ENCODE measurements at regions not wholly inside any gene's neighbourhood (a gene's known extent, or its start where the extent isn't known, plus 50 kb on each side); places are given as distances from the start of the nearest gene placed in this dataset.

DNA sequence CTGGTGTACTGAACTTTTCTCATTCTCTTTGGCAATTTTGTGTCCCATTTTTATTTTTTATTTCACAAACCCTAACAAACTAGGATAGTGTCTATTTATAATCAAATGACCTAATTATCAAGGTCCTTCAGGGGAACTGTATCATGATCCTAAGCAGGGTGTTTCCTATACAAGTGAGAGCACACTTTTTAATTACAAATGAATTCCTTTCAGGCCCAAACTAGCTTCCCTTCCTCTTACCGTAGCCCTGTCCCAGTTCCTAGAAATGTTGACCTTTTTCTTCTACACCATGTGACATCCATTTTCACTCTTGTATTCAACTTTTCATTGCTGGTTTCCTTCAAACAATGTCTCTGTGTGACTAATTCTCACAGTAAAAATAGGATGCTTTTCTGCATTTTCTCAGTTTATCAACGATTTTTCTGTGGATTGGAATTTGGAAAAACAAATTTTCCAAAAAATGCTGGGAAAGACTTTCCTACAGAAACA lies 411.4 kb downstream of the CCDC91 start:
- DNase-seq (ENCODE audit: low spot score) = no peak

DNA sequence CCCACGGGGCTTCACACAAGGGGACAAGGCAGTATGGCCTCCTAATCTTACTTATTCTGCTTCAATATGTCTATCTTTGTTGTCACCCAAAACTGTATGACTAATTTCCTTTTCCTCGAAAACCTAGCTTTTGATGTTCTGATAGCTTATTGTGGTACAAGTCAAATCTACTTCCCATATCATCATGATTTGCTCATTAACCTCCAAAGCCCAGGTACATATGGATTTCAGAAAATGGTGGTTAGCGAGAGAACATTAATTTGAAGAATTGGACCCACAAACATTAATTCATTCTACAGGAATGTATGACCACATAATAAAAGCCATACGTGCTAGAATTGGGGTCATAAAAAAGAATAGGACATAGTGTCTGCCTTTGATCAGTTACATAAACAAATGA lies 412.5 kb downstream of the CCDC91 start:
- DNase-seq (ENCODE audit: low spot score) = no peak

DNA sequence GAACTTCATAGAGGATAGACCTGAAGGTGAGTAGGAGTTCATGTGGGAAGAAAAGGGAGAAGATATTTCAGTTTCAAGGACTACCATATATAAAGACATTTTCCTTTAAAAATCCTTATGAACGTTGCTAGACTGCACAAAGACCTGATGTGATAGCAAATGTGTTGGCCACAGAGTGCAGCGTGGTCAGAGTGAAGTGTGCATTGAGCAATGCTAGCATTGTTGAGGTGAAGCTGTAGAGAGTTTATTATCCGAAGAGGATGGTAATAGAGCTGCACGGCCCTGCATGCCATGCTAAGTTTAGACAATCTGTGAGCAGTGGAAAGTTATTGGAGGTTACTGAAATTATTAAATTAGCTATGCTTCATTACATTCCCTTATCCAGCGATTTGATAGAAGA lies 413.0 kb downstream of the CCDC91 start:
- DNase-seq (ENCODE audit: low spot score) = no peak

DNA sequence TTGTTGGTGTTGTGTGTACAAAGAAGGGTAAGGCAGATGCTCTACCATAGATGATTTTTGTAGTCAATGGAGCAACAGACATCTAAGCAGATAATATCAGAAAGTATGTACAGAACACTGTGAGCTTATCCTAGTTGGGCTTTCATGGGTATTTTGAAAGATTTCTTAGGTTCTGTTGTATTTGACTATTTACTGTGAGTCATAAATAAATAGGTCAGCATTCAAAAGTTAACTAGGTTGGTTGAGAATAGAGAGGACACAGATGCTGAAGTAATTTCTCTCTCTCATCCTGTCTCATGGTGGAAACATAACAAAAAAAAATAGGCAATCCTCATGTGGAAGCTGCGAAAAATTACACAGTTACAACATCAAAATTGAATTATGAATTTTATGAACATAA lies 413.5 kb downstream of the CCDC91 start:
- DNase-seq (ENCODE audit: low spot score) = no peak

DNA sequence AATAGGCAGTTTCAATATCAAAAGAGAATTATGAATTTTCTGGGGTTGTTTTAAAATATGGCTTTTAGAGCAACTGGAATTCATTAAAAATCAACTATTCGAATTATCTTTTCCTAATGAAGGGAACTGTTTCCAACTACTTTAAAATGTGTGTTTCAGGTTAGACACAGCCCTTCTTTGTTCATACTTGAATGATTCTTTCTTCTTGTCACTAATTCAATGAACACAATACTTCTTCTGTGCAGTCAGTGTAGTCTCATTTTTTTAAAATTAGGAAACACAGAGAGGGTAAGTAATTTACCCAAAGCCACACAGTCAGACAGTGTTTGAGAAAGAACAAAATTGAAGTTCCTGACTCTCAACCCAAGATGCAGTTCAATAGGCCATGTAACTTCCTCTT lies 414.0 kb downstream of the CCDC91 start:
- no peak for DNase-seq (ENCODE audit: low spot score)

DNA sequence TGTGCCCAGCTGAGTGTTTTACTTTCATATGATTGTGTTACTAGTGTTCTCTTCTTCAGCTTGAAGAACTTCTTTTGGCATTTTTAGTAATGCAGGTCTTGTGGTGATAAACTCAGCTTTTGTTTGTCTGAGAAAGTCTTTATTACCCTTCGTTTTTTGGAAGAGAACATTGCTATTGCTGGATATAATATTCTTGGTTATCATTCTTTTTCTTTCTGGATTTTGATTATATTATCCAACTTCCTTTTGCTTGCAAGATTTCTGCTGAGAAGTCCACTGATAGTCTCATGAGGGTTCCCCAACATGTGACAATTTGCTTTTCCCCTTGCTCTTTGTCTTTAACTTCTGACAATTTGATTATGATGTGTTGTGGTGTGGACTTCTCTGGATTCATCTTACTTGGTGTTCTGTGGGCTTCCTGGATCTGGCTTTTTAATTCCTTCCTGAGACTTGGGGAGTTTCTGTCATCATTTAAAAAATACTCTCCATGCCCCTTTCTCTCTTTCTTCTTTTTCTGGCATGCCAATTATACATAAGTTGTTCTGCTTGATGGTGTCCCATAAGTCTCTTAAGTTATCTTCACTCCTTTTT lies 416.8 kb downstream of the CCDC91 start:
- no peak for DNase-seq (ENCODE audit: low spot score)

DNA sequence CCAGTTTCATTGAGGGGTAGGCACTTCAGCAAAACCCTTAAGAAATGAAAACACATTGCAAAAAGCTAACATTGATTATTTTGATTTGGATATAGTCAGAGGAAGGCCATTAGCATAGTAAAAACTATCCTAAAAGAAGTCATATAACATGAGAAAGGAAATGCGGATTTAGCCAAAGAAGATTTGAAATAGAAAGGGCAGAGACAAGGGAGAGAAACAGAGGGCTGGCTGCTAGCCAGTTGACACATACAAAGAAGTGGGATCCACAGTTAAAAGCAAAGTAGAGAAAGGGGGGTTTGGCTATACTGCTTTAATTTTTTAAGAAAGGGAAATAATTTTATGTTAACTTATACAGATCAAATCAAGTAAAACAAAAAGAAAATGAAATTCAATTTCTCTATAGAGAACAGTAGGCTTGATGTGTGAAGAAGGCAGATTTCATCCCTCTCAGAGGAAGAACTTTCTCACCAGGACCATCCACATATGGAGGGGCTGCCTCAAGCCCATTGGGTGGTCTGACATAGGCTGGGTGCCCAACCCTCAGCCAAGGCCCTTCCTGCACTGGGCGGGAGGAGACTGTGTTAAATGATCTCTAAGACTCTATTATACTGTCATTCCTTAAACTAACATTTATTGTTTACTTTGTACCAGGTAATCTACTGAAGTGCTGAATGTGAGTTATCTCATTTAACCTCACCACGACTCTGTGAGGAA lies 420.3 kb downstream of the CCDC91 start:
- DNase-seq (ENCODE audit: low spot score) = no peak

DNA sequence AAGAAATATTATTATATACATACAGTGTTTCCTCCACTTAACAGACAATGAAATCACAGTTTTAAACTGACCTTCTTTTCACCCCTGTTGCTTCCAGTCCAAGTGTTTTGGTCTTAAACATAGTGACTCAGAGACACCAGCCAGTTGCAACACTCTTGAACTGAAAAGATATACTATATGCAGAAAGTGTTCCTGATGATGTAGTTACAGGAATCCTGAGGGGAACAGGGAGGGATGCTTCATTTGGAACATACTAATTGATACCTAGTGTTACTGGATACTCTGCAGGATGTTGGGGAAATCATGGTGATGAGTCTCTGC lies 420.8 kb downstream of the CCDC91 start:
- no peak for DNase-seq (ENCODE audit: low spot score)

DNA sequence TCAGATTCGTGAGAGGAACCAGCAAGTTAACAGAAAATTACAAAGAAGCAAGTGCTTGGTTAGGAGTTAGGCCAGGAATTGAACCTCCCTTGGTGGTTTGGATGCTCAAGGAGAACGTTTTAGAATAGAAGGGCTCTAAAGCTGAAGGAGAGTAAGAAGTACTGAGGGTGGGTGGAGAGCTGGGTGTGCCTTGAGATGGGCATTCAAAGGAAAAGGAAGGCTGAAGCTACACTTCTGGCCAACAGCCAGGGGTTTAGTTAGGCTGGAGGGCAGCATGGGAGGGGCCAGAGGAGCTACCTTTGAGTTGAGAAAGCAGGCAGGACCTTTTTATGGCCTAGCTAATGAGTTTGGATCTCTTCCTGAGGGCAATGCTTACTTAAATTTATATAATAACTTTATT lies 421.2 kb downstream of the CCDC91 start:
- no peak for DNase-seq (ENCODE audit: low spot score)

DNA sequence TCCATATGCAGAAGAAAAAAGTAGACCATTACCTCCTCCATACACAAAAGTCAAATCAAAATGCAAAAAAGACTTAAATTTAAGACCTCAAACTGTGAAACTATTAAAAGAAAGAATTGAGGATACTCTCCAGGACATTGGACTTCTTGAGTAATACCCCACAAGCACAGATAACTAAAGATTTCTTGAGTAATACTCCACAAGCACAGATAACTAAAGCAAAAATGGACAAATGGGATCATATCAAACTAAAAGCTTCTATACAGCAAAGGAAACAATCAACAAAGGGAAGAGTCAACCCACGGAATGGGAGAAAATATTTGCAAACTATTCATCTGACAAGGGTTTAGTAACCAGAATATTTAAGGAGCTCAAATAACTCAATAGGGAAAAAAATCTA lies 427.9 kb downstream of the CCDC91 start:
- no peak for DNase-seq (ENCODE audit: low spot score)

DNA sequence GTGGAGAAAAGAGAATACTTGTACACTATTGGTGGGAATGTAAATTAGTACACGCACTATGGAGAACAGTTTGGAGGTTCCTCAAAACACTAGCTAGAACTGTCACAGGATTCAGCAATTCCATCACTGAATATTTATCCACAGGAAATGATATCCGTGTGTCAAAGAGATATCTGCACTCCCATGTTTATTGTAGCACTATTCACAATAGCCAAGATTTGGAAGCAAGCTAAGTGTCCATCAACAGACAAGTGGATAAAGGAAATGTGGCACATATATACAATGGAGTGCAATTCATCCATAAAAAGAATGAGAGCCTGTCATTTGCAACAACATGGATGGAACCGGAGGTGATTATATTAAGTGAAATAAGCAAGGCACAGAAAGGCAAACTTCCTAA lies 428.5 kb downstream of the CCDC91 start:
- no peak for DNase-seq (ENCODE audit: low spot score)

DNA sequence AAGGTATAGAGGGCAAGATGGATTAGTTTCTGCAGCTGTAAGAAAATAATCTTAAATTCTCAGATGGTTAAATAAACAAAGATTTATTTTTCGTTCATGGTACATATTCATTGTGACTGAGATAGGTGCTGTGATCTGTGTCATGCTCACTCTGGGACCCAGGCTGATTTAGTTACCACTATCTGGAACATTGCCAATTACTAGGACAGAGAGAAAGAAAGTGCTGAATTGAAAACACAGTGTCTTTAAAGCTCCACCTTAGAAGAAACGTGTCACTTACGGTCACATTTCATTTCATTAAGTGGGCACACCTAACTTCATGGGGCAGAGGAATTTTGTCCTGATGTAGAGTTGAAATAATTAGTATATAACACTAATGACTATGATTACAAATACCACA lies 430.0 kb downstream of the CCDC91 start:
- no peak for DNase-seq (ENCODE audit: low spot score)

DNA sequence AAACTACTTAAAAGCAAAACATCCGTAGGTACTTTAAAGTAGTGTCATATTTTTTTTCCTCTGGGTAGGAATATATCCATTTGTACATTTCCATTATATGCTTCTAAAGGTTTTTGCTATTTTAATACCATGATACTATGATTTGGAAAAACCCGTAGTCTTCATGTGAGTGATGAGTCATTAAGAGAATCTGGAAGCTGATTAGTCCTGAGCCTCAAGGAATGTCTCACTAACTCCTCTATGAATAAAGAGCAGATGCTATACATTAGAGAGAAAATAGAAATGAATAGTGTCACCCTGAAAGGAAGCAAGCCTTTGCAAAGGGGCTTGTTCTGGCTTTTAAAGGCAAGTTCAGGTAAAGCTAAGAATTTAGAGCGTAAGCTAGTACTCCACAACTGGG lies 432.1 kb downstream of the CCDC91 start:
- DNase-seq (ENCODE audit: low spot score) = no peak

DNA sequence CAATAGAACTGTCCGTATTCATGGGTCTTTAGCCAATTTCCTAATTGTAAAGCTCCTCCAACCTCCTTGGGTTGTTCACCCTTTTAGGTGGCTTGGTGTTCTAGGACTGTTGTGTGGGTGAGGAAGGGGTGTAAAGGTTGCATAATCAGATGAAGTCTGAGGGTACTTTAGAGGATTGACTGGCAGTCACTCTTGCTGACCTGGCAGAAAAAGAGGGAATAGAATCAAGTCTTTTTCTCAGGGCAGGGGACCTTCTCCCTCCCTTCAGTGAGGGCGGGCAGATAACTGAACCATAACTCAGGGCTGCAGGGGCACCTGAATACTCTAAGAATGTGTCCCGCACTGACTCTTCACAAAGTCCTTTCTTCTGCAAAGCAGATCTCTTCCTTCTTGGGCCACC lies 436.2 kb downstream of the CCDC91 start:
- DNase-seq (ENCODE audit: low spot score) = no peak

DNA sequence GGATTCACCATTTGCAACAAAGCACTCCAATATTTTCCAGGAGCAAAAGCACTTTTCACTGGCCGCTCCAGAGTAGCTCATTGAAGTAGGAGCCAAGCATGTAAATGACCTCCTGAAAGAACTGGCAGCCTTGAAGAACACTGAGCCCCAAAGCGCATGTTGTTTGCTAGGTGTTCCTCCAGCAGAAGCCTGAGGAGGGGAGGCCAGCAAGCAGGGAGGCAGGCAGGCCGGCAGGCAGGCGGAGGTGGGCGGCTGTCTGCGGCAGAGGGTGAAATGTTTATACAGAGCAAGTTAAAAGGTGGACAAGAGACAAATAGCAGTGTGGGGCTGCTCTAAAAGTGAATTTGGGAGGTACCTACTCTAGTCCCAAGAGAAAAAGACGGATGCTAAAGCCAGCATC lies 439.4 kb downstream of the CCDC91 start:
- no peak for DNase-seq (ENCODE audit: low spot score)

DNA sequence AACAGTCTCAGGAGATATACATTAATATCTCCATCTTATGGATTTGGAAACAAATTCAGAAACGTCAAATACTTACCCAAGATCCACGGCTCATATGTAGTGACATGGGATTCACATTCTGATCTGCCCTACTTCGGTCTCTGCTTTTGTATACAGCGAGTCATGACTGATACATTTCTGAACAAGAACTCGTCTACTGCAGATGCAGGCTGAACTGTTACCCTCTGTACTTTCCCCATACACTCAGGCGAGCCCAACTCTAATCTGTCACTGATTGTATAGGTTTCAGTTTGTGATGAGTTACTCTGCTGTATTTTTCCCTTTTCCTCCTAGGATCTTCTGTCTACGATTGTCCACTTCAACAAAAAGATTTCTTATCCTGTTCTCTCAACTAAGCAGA lies 441.6 kb downstream of the CCDC91 start:
- DNase-seq (ENCODE audit: low spot score) = no peak

DNA sequence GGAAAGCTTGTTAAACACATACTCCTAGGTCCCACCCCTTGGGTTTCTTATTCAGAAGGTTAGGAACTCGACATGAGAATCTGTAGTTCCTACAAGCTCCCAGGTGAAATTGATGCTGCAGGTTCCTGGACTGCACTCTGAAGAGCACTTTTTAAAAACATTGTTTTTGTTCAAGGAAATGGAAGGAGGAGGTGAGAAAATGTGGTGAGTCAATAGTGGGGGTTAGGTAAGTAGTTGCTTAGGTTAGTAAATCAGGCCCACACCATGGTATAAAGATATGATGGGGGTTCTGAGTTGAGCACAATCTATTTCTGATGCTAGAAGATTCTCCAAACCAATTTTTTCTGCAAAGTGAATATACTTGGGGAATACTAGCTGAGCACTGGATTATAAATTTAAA lies 450.3 kb downstream of the CCDC91 start:
- DNase-seq (ENCODE audit: low spot score) = no peak

DNA sequence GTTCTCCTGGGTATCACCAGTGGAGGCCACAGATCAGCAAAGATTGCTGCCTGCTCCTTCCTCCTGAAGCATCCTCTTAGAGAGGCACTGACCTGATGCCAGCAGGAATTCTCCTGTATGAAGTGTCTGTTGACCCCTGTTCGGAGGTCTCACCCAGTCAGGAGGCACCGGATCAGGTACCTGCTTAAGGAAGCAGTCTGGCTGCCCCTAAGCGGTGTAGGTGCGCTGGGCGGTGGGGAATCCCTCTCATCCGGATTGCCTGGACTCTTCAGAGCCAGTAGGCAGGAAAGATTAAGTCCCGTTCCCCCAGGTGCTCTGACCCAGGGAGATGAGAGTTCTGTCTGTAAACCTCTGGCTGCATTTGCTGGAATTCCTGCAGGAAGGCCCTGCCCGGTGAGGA lies 455.2 kb downstream of the CCDC91 start:
- no peak for DNase-seq (ENCODE audit: low spot score)

DNA sequence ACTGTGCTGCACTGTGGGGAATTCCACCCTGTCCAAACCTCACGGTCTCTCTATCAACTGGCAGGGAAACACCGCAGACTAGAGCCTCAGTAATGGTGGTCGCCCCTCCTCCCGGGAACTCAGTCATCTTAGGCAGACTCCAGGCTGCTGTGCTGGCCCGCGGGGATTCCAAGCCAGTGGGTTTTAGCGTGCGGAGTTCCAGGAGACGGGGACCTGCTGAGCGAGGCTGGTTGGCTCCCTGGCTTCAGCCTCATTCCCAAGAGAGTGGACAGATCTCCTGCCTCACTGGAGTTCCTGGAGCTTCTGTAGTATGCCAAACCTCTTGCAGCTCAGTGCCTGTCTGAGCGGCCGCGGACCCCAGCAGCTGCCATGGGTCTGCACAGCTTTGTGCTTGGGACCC lies 455.6 kb downstream of the CCDC91 start:
- no peak for DNase-seq (ENCODE audit: low spot score)

DNA sequence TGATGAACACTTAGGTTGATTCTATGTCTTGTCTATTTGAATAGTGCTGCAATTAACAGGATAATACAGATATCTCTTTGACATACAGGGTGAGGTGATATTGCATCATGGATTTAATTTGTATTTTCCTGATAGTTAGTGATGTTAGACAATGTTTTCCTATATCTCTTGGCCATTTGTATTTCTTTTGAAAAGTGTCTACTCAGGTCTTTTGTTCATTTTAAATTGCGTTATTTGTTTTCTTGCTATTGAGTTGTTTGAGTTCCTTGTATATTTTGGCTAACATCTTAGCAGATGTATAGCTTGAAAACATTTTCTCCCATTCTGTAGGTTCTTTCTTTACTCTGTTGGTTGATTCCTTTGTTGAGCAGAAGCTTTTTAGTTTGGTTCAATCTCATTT lies 460.6 kb downstream of the CCDC91 start:
- DNase-seq (ENCODE audit: low spot score) = no peak

DNA sequence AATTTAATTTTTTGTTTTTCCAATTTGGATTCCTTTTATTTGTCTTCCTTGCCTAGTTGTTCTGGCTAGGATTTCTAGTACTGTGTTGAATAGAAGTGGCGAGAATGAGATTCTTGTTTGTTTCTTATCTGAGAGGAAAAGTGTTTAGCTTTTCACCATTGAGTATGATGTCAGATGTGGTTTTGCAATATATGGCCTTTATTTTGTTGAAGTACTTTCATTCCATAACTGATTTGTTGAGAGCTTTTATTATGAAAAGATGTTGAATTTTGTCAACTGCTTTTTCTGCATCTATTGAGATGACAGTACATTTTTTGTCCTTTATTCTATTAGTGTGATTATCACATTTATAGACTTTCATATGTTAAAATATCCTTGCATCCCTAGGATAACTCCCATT lies 462.0 kb downstream of the CCDC91 start:
- DNase-seq (ENCODE audit: low spot score) = no peak

DNA sequence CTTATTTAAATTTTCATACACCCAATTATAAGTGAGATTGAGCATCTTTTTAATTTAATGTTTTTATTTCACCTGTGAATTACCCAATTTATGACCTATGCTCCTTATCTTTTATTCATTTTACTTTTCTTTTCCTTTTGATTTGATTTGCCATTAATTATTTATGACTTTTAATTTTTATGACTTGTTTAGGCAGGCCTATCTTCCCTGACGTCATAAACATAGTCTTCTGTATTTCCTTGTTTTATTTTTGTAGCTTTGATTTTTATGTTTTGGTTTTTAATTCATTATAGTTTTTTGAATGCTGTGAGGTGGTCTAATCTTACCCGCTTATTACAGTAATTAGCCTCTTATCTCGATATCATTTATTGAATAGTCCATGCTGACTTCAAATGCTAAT lies 467.1 kb upstream of the FAR2 start:
- DNase-seq (ENCODE audit: low spot score) = no peak

DNA sequence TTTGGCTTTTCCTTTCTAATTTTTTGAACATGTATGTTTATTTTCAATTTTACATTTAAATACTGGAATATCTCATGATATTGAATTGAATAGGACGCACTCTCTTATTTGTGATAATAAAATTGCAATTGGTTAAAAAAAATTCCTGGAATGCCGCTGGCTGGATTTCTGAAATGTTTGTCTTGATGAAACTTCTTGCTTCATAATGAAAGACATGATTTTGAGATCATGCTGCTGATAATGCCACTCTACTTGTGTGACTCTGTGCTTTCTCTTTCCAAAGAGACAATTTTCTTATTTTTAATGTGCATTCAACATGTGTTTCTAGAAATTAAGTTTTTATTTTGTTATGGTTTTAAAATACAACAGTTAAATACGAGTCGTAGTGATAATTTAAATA lies 465.7 kb upstream of the FAR2 start:
- no peak for DNase-seq (ENCODE audit: low spot score)

DNA sequence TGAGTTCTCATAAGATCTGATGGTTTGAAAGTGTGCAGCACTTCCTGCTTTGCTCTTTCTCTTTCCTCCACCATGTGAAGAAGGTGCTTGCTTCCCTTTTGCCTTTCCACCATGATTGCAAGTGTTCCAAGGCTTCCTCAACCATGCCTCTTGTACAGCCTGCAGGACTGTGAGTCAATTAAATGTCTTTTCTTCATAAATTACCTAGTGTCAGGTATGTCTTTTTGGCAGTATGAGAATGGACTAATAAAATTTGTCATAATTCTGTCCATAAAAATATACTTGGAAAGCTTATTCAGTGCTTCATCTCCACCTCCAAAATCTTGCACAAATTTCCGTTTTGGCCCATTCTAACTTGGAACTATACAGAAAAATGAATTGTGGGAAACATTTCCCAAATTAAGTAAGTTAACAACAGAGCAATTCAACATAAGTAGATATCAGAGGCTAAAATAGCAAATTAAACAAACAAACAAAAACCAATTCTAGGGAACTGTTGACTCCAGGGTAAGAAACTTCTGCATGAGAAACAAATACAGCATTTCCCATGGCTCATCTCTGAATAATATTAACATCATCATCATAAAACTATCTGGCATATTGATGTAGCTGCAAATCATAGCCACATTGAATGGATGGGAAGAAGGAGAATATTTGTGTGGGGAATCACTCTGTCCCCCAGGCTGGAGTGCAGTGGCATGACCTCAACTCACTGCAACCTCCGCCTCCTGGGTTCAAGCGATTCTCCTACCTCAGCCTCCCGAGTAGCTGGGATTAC lies 459.5 kb upstream of the FAR2 start:
- no peak for DNase-seq (ENCODE audit: low spot score)

Data from HuH-7 (cell line).